Activated naive CD8-positive, alpha-beta T cell treated with anti-CD3 and anti-CD28 coated beads for 36 hours (primary cell): ENCODE measurements at regions not wholly inside any gene's neighbourhood (a gene's known extent, or its start where the extent isn't known, plus 50 kb on each side); places are given as distances from the start of the nearest gene placed in this dataset.

ENCODE experiments used
- DNase-seq: peaks from one replicate; pipeline ENCODE4 v3.0.0; 2021
- H3K27ac Mint-ChIP-seq: one replicate; pipeline ENCODE4 v1.8.0; 2022; ENCODE audit warnings: mild to moderate bottlenecking, moderate library complexity, mixed read lengths
- H3K27me3 Mint-ChIP-seq: one replicate; pipeline ENCODE4 v1.8.0; 2022; ENCODE audit warnings: mild to moderate bottlenecking, mixed read lengths
- H3K36me3 Mint-ChIP-seq: one replicate; pipeline ENCODE4 v1.8.0; 2021; ENCODE audit warnings: mild to moderate bottlenecking, mixed read lengths
- H3K4me1 Mint-ChIP-seq: one replicate; pipeline ENCODE4 v1.8.0; 2021; ENCODE audit warnings: mixed read lengths
- H3K4me3 Mint-ChIP-seq: one replicate; pipeline ENCODE4 v1.8.0; 2022; ENCODE audit warnings: mild to moderate bottlenecking, moderate library complexity, mixed read lengths
- H3K9me3 Mint-ChIP-seq: one replicate; pipeline ENCODE4 v1.8.0; 2022; ENCODE audit warnings: mixed read lengths

DNA sequence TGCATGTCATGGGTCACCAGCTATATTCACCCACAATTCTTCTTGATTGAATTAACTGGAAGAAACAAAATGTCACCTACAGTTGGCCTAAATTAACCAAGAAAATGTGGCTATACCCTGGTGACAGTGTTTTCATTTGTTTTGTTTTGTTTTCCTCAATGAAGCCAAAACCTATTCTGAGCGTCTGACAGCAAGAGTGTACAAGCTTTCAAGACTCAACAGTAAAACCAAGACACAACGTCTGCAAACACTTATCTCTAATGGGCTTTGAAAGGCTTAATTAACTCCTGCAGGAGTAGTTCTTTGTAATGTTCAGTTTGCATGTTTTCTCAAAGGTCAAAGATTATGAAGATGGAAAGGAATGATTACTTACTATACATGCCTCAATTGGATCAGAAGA lies 827.6 kb upstream of the KLHL29 start:
- no peak for DNase-seq
- Mint-ChIP-seq H3K27ac (no peak overlapping the region), H3K4me1 (no peaks in the 10 kb centered on the region), H3K9me3 (peaks cover 3% of the 10 kb centered on the region), H3K4me3 (no peak overlapping the region), H3K27me3 (no peaks in the 10 kb centered on the region), H3K36me3 (no peaks in the 10 kb centered on the region)

GRCh38 chr2:22560021-22560420 lies 825.0 kb upstream of the KLHL29 start:
- Mint-ChIP-seq H3K36me3 (no peaks in the 10 kb centered on the region), H3K27ac (no peak overlapping the region), H3K27me3 (no peaks in the 10 kb centered on the region), H3K4me3 (no peak overlapping the region), H3K4me1 (no peaks in the 10 kb centered on the region), H3K9me3 (peaks cover 3% of the 10 kb centered on the region)
- DNase-seq = no peak

DNA sequence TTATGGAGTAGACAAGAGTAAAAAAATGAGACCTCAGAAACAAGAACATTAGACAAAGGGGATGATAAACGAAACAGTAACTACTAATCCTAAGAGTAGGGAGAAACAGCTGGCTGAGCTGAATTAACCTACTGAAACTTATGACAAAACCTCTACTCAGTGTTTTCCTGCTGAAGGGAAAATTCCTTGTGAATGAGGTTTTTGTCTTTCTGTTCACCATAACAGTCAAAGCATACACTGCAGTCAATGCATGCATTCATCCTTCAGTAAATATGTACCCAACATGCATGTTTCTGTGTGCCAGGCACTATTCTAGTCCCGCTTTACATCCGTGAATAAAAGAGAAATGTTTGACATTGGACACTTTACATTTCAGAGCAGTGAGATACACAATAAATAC lies 805.6 kb upstream of the KLHL29 start:
- no peak overlapping the region for H3K4me3 Mint-ChIP-seq
- DNase-seq = no peak
- no peak overlapping the region for H3K27ac Mint-ChIP-seq
- peaks cover 14% of the 10 kb centered on the region for H3K9me3 Mint-ChIP-seq
- no peaks in the 10 kb centered on the region for H3K4me1 Mint-ChIP-seq
- H3K27me3 Mint-ChIP-seq = no peaks in the 10 kb centered on the region
- H3K36me3 Mint-ChIP-seq = no peaks in the 10 kb centered on the region

- DNase-seq = no peak
- H3K4me1 Mint-ChIP-seq = no peaks in the 10 kb centered on the region
- no peaks in the 10 kb centered on the region for H3K27me3 Mint-ChIP-seq
- no peaks in the 10 kb centered on the region for H3K36me3 Mint-ChIP-seq
- H3K9me3 Mint-ChIP-seq = peaks cover 14% of the 10 kb centered on the region
- no peak overlapping the region for H3K4me3 Mint-ChIP-seq
- no peak overlapping the region for H3K27ac Mint-ChIP-seq
These were observed 802.9 kb upstream of the KLHL29 start for GRCh38 chr2:22582107-22582506.

DNA sequence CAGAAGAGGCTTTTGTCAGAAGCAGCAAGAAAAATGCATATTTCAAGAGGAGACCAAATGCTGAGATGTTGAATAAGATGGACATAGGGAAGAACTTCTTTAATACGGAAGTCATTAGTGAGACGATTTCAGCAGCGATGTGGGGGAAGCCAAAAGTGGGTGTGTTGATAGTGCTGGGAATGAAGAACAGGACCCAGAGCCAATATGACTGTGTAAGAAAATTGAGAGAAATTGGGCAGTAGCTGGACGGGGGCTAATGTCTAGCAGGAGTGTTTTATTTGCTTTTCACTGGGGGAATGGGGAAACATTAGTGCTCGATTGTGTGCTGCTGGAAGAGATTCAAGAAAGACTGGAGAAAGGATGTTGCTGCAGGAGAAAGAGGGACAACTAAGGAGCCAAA lies 788.7 kb upstream of the KLHL29 start:
- H3K27ac Mint-ChIP-seq = no peak overlapping the region
- no peaks in the 10 kb centered on the region for H3K27me3 Mint-ChIP-seq
- peaks cover 7% of the 10 kb centered on the region for H3K9me3 Mint-ChIP-seq
- H3K4me1 Mint-ChIP-seq = no peaks in the 10 kb centered on the region
- DNase-seq = no peak
- no peaks in the 10 kb centered on the region for H3K36me3 Mint-ChIP-seq
- H3K4me3 Mint-ChIP-seq = no peak overlapping the region

GRCh38 chr2:22600156-22600555 lies 784.8 kb upstream of the KLHL29 start:
- H3K9me3 Mint-ChIP-seq = peaks cover 5% of the 10 kb centered on the region
- no peaks in the 10 kb centered on the region for H3K4me1 Mint-ChIP-seq
- H3K4me3 Mint-ChIP-seq = no peak overlapping the region
- DNase-seq = no peak
- H3K27me3 Mint-ChIP-seq = no peaks in the 10 kb centered on the region
- H3K36me3 Mint-ChIP-seq = no peaks in the 10 kb centered on the region
- H3K27ac Mint-ChIP-seq = no peak overlapping the region

DNA sequence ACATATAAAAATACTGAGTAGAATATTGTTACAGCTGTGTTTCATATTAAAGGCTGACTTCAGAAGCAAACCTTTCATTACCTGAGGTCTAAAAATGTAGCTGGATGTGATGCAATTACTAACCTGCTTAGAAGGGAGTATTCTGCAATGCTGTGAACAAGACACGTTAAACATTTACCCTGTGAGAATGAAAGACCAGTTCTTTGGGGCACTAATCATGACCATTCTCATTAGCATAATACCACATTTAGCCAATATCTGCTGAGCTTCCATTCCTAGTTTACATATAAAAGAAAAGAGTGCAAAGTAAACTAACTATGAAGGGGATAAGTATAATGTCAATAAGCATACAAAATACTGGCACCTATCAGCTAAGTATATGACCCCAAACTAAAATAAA lies 784.0 kb upstream of the KLHL29 start:
- no peak for DNase-seq
- Mint-ChIP-seq H3K4me3 (no peak overlapping the region), H3K27ac (no peak overlapping the region)

GRCh38 chr2:22604136-22604535 lies 780.8 kb upstream of the KLHL29 start:
- DNase-seq = no peak
- H3K27me3 Mint-ChIP-seq = no peaks in the 10 kb centered on the region
- no peak overlapping the region for H3K4me3 Mint-ChIP-seq
- no peaks in the 10 kb centered on the region for H3K4me1 Mint-ChIP-seq
- no peak overlapping the region for H3K27ac Mint-ChIP-seq
- H3K36me3 Mint-ChIP-seq = no peaks in the 10 kb centered on the region
- H3K9me3 Mint-ChIP-seq = peaks cover 2% of the 10 kb centered on the region

More for the DNA sequence above, 784.0 kb upstream of the KLHL29 start:
- Mint-ChIP-seq H3K36me3 (no peaks in the 10 kb centered on the region), H3K27me3 (no peaks in the 10 kb centered on the region), H3K4me1 (no peaks in the 10 kb centered on the region), H3K9me3 (peaks cover 5% of the 10 kb centered on the region)

DNA sequence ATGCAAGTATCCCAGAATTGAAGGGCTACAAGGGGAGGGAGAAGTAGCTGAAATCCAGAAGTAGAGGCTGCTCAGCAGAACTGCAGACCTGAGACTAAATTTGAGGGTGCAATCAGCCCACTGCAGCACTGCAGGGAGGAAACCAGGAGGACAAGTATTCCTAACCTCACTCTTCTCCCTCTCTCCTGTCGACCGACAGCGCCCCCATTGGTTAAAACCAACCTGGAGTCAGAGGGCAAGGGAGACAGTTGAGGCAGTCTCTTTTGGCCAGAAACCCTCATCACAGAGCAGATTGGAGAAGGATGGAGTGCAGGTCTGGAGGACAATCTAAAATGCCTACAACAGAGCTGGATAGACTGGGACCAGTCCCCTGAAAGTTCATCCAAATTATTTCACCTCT lies 768.9 kb upstream of the KLHL29 start:
- Mint-ChIP-seq H3K36me3 (no peaks in the 10 kb centered on the region), H3K27ac (no peak overlapping the region), H3K4me1 (no peaks in the 10 kb centered on the region), H3K4me3 (no peak overlapping the region), H3K9me3 (peaks cover 2% of the 10 kb centered on the region), H3K27me3 (no peaks in the 10 kb centered on the region)
- no peak for DNase-seq

DNA sequence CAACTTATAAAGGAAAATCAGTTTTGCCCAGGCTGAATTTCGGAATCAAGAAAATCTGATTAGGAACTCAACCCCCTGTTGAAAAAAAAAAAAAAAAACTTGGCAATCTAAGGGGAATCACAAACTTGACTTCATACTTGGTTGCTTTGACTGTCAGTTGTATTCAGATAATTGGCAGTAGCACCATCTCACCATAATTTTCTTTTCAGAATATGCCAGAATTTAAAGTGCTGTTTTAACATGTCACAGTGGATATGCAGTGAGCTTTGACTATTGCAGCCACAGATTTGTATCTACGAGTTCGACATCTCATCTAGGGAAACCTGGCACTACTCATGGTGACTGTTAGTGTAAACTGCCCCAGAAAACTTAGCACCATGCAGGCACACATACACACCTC lies 761.4 kb upstream of the KLHL29 start:
- no peak overlapping the region for H3K4me3 Mint-ChIP-seq
- no peaks in the 10 kb centered on the region for H3K27me3 Mint-ChIP-seq

DNA sequence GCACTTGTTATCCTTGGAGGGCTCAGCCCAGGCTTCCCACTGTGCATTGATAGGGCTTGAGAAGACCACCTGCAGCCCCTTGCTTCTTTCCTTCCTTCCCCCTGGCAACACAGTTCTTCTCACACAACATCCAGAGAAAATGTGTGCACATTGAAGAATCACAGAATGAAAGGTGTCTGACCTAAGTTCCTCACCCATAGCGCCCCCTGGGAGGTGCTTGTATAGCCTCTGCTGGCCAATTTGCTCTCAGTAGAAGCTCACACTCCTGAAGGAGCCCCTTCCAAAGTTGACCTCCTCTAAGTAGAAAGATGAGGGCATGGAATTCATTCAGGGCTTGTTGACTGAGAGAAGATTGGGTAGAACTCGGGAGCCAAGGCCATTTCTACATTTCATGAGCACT lies 758.4 kb upstream of the KLHL29 start:
- Mint-ChIP-seq H3K27me3 (no peaks in the 10 kb centered on the region), H3K9me3 (no peaks in the 10 kb centered on the region), H3K36me3 (no peaks in the 10 kb centered on the region), H3K27ac (no peak overlapping the region), H3K4me1 (no peaks in the 10 kb centered on the region), H3K4me3 (no peak overlapping the region)
- no peak for DNase-seq

More for the DNA sequence above, 761.4 kb upstream of the KLHL29 start:
- Mint-ChIP-seq H3K9me3 (no peaks in the 10 kb centered on the region), H3K4me1 (no peaks in the 10 kb centered on the region), H3K36me3 (no peaks in the 10 kb centered on the region), H3K27ac (no peak overlapping the region)
- no peak for DNase-seq

GRCh38 chr2:22628221-22628620 lies 756.8 kb upstream of the KLHL29 start:
- Mint-ChIP-seq H3K27ac (no peak overlapping the region), H3K36me3 (no peaks in the 10 kb centered on the region), H3K9me3 (no peaks in the 10 kb centered on the region), H3K4me1 (no peaks in the 10 kb centered on the region), H3K27me3 (no peaks in the 10 kb centered on the region), H3K4me3 (no peak overlapping the region)
- DNase-seq = no peak

DNA sequence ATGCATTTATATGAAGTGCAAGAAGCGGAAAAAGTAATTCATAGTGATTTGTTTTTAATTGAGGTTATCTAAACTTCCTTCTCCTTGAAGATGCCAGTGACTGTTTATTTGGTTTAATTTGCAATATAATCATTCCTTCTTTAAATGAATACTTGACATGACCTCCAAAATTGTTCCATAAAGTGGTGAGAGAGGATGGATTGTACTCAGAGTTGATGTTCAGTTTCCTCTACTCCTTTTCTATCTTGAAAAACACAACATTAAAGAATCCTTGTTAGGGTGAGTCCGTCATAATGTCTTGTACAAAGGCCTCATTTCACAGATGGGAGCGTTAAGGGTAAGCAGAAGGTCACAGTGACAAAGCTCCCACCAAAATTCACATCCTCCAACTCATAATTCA lies 756.1 kb upstream of the KLHL29 start:
- H3K9me3 Mint-ChIP-seq = no peaks in the 10 kb centered on the region
- no peak overlapping the region for H3K27ac Mint-ChIP-seq
- H3K36me3 Mint-ChIP-seq = no peaks in the 10 kb centered on the region
- H3K4me1 Mint-ChIP-seq = no peaks in the 10 kb centered on the region
- DNase-seq = no peak
- no peaks in the 10 kb centered on the region for H3K27me3 Mint-ChIP-seq
- no peak overlapping the region for H3K4me3 Mint-ChIP-seq

GRCh38 chr2:22634167-22634566 lies 750.8 kb upstream of the KLHL29 start:
- no peaks in the 10 kb centered on the region for H3K9me3 Mint-ChIP-seq
- DNase-seq = no peak
- no peaks in the 10 kb centered on the region for H3K27me3 Mint-ChIP-seq
- no peak overlapping the region for H3K27ac Mint-ChIP-seq
- H3K4me3 Mint-ChIP-seq = no peak overlapping the region
- no peaks in the 10 kb centered on the region for H3K4me1 Mint-ChIP-seq
- H3K36me3 Mint-ChIP-seq = no peaks in the 10 kb centered on the region

DNA sequence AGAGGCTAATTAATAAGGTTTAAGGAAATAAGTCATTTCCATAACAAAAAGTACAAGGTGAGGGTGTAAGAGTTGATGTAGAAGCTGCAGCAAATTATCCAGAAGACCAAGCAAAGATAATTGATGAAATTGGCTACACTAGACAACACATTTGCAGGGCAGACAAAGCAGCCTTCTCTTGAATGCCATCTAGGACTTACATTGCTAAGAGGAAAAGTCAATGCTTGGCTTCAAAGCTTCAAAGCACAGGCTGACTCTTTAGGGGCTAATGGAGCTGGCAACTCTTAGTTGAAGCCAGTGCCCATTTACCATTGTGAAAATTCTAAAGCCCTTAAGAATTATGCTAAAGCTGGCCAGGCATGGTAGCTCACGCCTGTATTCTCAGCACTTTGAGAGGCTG lies 728.6 kb upstream of the KLHL29 start:
- Mint-ChIP-seq H3K36me3 (no peaks in the 10 kb centered on the region), H3K27me3 (no peaks in the 10 kb centered on the region), H3K4me1 (no peaks in the 10 kb centered on the region), H3K27ac (no peak overlapping the region), H3K9me3 (peaks cover 2% of the 10 kb centered on the region), H3K4me3 (no peak overlapping the region)
- DNase-seq = no peak

GRCh38 chr2:22673529-22673928 lies 711.5 kb upstream of the KLHL29 start:
- no peak overlapping the region for H3K4me3 Mint-ChIP-seq
- H3K36me3 Mint-ChIP-seq = no peaks in the 10 kb centered on the region
- DNase-seq = no peak
- no peak overlapping the region for H3K27ac Mint-ChIP-seq
- no peaks in the 10 kb centered on the region for H3K27me3 Mint-ChIP-seq
- no peaks in the 10 kb centered on the region for H3K4me1 Mint-ChIP-seq
- no peaks in the 10 kb centered on the region for H3K9me3 Mint-ChIP-seq

DNA sequence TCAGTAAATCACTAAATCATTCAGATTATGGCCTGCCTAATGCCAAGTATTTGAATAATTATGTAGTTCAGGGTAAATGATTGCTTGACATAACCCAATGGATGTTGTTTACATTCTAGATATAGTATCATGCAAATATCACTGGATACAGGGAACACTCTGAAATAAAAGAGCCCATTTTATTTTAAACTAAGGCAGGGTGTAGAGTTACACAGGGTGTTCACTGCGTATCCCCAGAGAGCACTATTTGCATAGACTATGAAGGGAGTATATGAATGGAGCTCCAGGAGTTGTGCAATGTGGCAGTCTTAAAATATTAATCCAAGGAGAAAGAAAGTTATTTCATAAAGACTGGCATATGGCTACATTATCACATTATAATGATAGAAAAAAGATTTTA lies 701.1 kb upstream of the KLHL29 start:
- no peaks in the 10 kb centered on the region for H3K4me1 Mint-ChIP-seq
- H3K27ac Mint-ChIP-seq = no peak overlapping the region
- DNase-seq = no peak
- no peak overlapping the region for H3K4me3 Mint-ChIP-seq
- no peaks in the 10 kb centered on the region for H3K36me3 Mint-ChIP-seq
- no peaks in the 10 kb centered on the region for H3K9me3 Mint-ChIP-seq
- H3K27me3 Mint-ChIP-seq = no peaks in the 10 kb centered on the region
